HEK293T (cell line): ENCODE measurements at regions not wholly inside any gene's neighbourhood (a gene's known extent, or its start where the extent isn't known, plus 50 kb on each side); places are given as distances from the start of the nearest gene placed in this dataset.

Experiments used
- BHLHE40 ChIP-seq: fragments of 450-650 bp; IDR thresholded peaks from 2 replicates; pipeline ENCODE4 v1.6.1; 2016; ENCODE audit warnings: mild to moderate bottlenecking, moderate library complexity, borderline replicate concordance
- SP1 ChIP-seq: fragments of 450-650 bp; IDR thresholded peaks from 2 replicates; pipeline ENCODE4 v1.6.1; 2017
- SUZ12 ChIP-seq: fragments of 450-650 bp; IDR thresholded peaks from 2 replicates; pipeline ENCODE4 v1.6.1; 2016; ENCODE audit warnings: mild to moderate bottlenecking
- TARDBP ChIP-seq: fragments of 450-650 bp; IDR thresholded peaks from 2 replicates; pipeline ENCODE4 v1.6.1; 2016

GRCh38 chr10:124263726-124264125 is 155.0 kb downstream of the OAT start:
- TF ChIP-seq SUZ12 (no peak), TARDBP (no peak), SP1 (no peak), BHLHE40 (no peak)
